Stimulated activated CD4-positive, alpha-beta T cell treated with anti-CD3 and anti-CD28 coated beads, Interleukin-15, amount 100 ng/mL, for 24 hours (primary cell): ENCODE measurements at regions not wholly inside any gene's neighbourhood (a gene's known extent, or its start where the extent isn't known, plus 50 kb on each side); places are given as distances from the start of the nearest gene placed in this dataset.
"Not testable (repeated sequence)": the region's sequence is repeated elsewhere in the genome, so short reads cannot be mapped to it uniquely, and the experiment has no call there.

Experiments used
- DNase-seq: peaks from one replicate; pipeline ENCODE4 v3.0.0-alpha.2; 2020

- DNase-seq: no peak
Measured at GRCh38 chr16:22660441-22661160, 149.9 kb downstream of the NPIPB5 start.

- DNase-seq: no peak
Measured at GRCh38 chr16:22661161-22661647, 150.5 kb downstream of the NPIPB5 start.

GRCh38 chr16:22662958-22663357 is 151.0 kb upstream of the HS3ST2 start:
- not testable (repeated sequence) for DNase-seq

- no peak for DNase-seq
Measured at GRCh38 chr16:22663389-22664064, 150.4 kb upstream of the HS3ST2 start.

GRCh38 chr16:22664132-22664531 is 149.8 kb upstream of the HS3ST2 start:
- DNase-seq: no peak

GRCh38 chr16:22664561-22664997 is 149.4 kb upstream of the HS3ST2 start:
- no peak for DNase-seq

GRCh38 chr16:22665048-22665797 is 148.7 kb upstream of the HS3ST2 start:
- no peak for DNase-seq

- DNase-seq: no peak
Measured at GRCh38 chr16:22665803-22666202, 148.2 kb upstream of the HS3ST2 start.

GRCh38 chr16:22668318-22668717 is 145.6 kb upstream of the HS3ST2 start:
- DNase-seq: no peak

GRCh38 chr16:22670044-22670536 is 143.9 kb upstream of the HS3ST2 start:
- DNase-seq: no peak

- DNase-seq: peak; percentile 27
Measured at GRCh38 chr16:22670551-22671041, 143.4 kb upstream of the HS3ST2 start.

- DNase-seq: no peak
Measured at GRCh38 chr16:22671301-22672076, 142.5 kb upstream of the HS3ST2 start.

GRCh38 chr16:22672830-22673210 is 141.1 kb upstream of the HS3ST2 start:
- DNase-seq: no peak

- DNase-seq: no peak
Measured at GRCh38 chr16:22673421-22673831, 140.5 kb upstream of the HS3ST2 start.

- DNase-seq: no peak
Measured at GRCh38 chr16:22674832-22675191, 139.2 kb upstream of the HS3ST2 start.

- DNase-seq: no peak
Measured at GRCh38 chr16:22675745-22676540, 138.0 kb upstream of the HS3ST2 start.

GRCh38 chr16:22677024-22677830 is 136.7 kb upstream of the HS3ST2 start:
- DNase-seq: no peak

- no peak for DNase-seq
Measured at GRCh38 chr16:22678311-22678710, 135.7 kb upstream of the HS3ST2 start.

GRCh38 chr16:22681554-22682291 is 132.2 kb upstream of the HS3ST2 start:
- no peak for DNase-seq

- no peak for DNase-seq
Measured at GRCh38 chr16:22683258-22683657, 130.7 kb upstream of the HS3ST2 start.
